Activated CD4-positive, alpha-beta memory T cell treated with anti-CD3 and anti-CD28 coated beads, Interleukin-2, amount 10 ng/mL, durations not matched to agents 7 days and 5 days (primary cell): ENCODE measurements at regions not wholly inside any gene's neighbourhood (a gene's known extent, or its start where the extent isn't known, plus 50 kb on each side); places are given as distances from the start of the nearest gene placed in this dataset.
"Not testable (repeated sequence)": the region's sequence is repeated elsewhere in the genome, so short reads cannot be mapped to it uniquely, and the experiment has no call there.

Experiments
- CTCF ChIA-PET: fragments of 350-600 bp; sonication (Branson Sonifier 250); formaldehyde crosslinking; loops from one replicate; lab custom pipeline; 2021; ENCODE audit warnings: antibody characterized with exemption, inconsistent platforms; lab: Charles Lee
- POLR2A ChIA-PET: fragments of 350-600 bp; sonication (Branson Sonifier 250); formaldehyde crosslinking; loops from one replicate; lab custom pipeline; 2021; ENCODE audit warnings: antibody characterized with exemption; lab: Charles Lee
- DNase-seq: peaks from one replicate; pipeline ENCODE4 v3.0.0-alpha.2; 2020
- H3K27ac Mint-ChIP-seq: one replicate; pipeline ENCODE4 v1.8.0; 2021; ENCODE audit warnings: mild to moderate bottlenecking, mixed read lengths
- H3K27me3 Mint-ChIP-seq: one replicate; pipeline ENCODE4 v1.8.0; 2021; ENCODE audit warnings: mixed read lengths
- H3K36me3 Mint-ChIP-seq: one replicate; pipeline ENCODE4 v1.8.0; 2021; ENCODE audit warnings: low read depth, mixed read lengths
- H3K4me1 Mint-ChIP-seq: one replicate; pipeline ENCODE4 v1.8.0; 2021; ENCODE audit warnings: mixed read lengths
- H3K4me3 Mint-ChIP-seq: one replicate; pipeline ENCODE4 v1.8.0; 2021; ENCODE audit warnings: mild to moderate bottlenecking, mixed read lengths
- H3K9me3 Mint-ChIP-seq: one replicate; pipeline ENCODE4 v1.8.0; 2021; ENCODE audit warnings: mixed read lengths

- H3K36me3 Mint-ChIP-seq, DNase-seq, H3K27ac Mint-ChIP-seq, CTCF ChIA-PET, H3K27me3 Mint-ChIP-seq, H3K4me1 Mint-ChIP-seq, H3K9me3 Mint-ChIP-seq, POLR2A ChIA-PET, H3K4me3 Mint-ChIP-seq: not testable (repeated sequence)
Measured at GRCh38 chr20:56782814-56783213, 153.7 kb downstream of the TFAP2C start.

DNA sequence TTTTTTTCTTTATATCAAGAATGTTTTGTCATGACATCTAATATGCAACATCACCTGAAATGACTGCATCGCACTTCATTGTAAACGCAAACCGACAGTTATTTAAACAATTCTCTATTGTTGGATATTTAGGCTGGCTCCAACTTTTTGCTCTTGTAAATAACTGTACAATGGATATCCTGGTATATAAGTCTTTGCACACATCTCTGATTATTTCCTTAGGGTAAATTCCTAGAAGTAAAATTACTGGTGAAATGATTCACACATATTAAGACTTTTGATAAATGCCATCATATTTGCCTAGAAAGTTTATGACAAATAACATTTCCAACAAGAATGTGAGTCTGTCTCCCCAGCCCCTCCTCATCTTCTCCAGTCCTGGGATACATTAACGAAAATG is 154.7 kb downstream of the TFAP2C start:
- CTCF ChIA-PET, result no interaction called here
- DNase-seq, result no peak
- Mint-ChIP-seq H3K36me3 (no peaks in the 10 kb centered on the region), H3K4me3 (no peak overlapping the region), H3K27me3 (peaks cover 2% of the 10 kb centered on the region), H3K27ac (no peak overlapping the region), H3K9me3 (no peaks in the 10 kb centered on the region), H3K4me1 (no peaks in the 10 kb centered on the region)
- POLR2A ChIA-PET, result no interaction called here

DNA sequence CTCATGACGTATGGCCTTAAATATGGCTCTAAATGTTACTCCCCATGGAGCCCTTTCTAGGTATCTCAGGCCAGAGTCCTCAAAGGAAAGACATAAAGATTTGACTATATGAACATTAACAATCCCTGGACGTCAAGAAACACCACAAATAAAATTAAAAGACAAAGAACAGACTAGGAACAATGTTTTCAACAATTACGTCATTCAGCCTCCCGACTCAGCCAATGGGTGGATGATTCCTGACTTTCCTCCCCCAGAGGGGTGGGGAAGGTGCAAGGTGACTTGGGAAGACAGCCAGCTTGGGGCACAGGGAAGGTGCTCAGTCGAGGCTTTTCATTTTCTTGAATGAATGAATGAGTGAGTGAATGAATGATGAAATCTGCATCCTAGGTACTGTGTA is 157.4 kb downstream of the TFAP2C start:
- no peak for DNase-seq
- ChIA-PET CTCF (no interaction called here), POLR2A (no interaction called here)
- Mint-ChIP-seq H3K36me3 (no peaks in the 10 kb centered on the region), H3K4me1 (no peaks in the 10 kb centered on the region), H3K9me3 (no peaks in the 10 kb centered on the region), H3K4me3 (no peak overlapping the region), H3K27ac (no peak overlapping the region), H3K27me3 (no peaks in the 10 kb centered on the region)

GRCh38 chr20:56788041-56788670 is 159.1 kb downstream of the TFAP2C start:
- DNase-seq, result no peak
- H3K9me3 Mint-ChIP-seq, result no peaks in the 10 kb centered on the region
- no peak overlapping the region for H3K4me3 Mint-ChIP-seq
- no peaks in the 10 kb centered on the region for H3K4me1 Mint-ChIP-seq
- H3K36me3 Mint-ChIP-seq, result no peaks in the 10 kb centered on the region
- ChIA-PET CTCF (no interaction called here), POLR2A (no interaction called here)
- no peak overlapping the region for H3K27ac Mint-ChIP-seq
- no peaks in the 10 kb centered on the region for H3K27me3 Mint-ChIP-seq

DNA sequence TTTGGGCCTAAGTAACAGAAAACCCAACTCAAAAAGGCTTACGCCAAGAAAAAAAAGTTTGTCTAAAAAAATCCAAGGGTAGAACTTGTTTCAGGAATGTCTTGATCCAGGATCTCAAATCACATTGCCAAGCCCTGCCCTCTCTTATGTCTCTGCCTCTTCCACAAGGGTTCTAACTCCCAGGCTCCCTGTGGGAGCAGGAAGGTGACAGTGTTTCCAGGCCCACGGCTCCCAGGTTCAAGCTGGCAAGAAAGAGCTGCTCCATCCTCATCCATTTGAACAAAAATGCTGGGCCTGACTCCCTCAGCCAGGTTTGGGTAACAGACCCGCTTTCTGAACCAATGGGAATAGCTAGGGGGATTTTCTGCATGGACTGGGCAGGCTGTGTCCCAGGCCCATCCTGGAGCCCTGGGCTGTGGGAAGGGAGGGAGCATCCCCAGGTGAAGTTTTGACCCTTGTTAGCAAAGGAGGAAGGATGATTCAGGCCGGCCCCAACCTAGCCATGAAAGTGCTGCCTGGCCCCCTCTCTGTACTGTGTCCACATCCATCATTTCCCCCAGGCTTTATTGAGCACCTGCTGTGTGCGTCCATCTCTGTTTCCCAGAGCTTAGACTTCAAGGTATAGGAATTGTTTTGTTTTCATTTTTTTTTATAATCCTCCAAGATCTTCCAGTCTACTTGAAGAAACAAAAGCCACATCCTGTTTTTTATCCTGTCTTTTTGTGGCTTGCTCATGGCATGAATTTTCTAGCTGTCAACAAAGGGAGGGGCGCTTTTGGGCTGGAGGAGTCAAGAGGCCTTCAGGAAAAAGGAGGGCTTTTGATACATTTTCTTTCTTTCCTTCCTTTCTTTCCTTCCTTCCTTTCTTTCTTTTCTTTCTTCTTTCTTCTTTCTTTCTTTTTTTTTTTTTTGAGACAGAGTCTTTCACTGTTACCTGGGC is 159.8 kb downstream of the TFAP2C start:
- no peaks in the 10 kb centered on the region for H3K36me3 Mint-ChIP-seq
- H3K4me1 Mint-ChIP-seq, result no peaks in the 10 kb centered on the region
- POLR2A ChIA-PET, result no interaction called here
- CTCF ChIA-PET, result no interaction called here
- no peaks in the 10 kb centered on the region for H3K27me3 Mint-ChIP-seq
- H3K9me3 Mint-ChIP-seq, result no peaks in the 10 kb centered on the region
- no peak overlapping the region for H3K4me3 Mint-ChIP-seq
- H3K27ac Mint-ChIP-seq, result no peak overlapping the region
- DNase-seq, result no peak

GRCh38 chr20:56793916-56794315 is 164.8 kb downstream of the TFAP2C start:
- no peaks in the 10 kb centered on the region for H3K9me3 Mint-ChIP-seq
- CTCF ChIA-PET, result no interaction called here
- H3K4me1 Mint-ChIP-seq, result no peaks in the 10 kb centered on the region

DNA sequence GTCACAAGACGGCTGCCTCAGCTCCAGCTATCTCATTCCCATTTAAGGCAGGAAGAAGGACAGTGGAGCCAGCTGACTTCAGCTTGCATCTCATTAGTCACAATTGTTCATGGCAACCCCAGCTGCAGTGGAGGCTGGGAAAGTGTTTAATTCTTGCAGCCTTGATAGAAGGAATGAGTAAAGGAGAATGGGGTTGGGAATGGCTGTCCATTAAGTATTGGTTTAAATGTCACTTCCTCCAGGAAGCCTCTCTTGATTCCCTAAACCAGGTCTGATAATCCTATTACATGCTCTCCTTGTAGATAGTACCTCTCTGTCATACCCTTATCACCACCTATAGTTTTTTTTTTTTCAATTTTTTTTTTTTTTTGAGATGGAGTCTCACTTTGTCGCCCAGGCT is 166.4 kb downstream of the TFAP2C start:
- Mint-ChIP-seq H3K4me1 (no peaks in the 10 kb centered on the region), H3K27me3 (no peaks in the 10 kb centered on the region), H3K27ac (no peak overlapping the region), H3K9me3 (no peaks in the 10 kb centered on the region), H3K36me3 (no peaks in the 10 kb centered on the region), H3K4me3 (no peak overlapping the region)
- CTCF ChIA-PET, result no interaction called here
- POLR2A ChIA-PET, result no interaction called here
- no peak for DNase-seq

More at GRCh38 chr20:56793916-56794315, 164.8 kb downstream of the TFAP2C start:
- no peak for DNase-seq
- Mint-ChIP-seq H3K4me3 (no peak overlapping the region), H3K36me3 (no peaks in the 10 kb centered on the region), H3K27me3 (no peaks in the 10 kb centered on the region), H3K27ac (no peak overlapping the region)
- POLR2A ChIA-PET, result no interaction called here

- no peaks in the 10 kb centered on the region for H3K27me3 Mint-ChIP-seq
- no peaks in the 10 kb centered on the region for H3K36me3 Mint-ChIP-seq
- H3K4me1 Mint-ChIP-seq, result no peaks in the 10 kb centered on the region
- CTCF ChIA-PET, result no interaction called here
- H3K9me3 Mint-ChIP-seq, result no peaks in the 10 kb centered on the region
- POLR2A ChIA-PET, result no interaction called here
- DNase-seq, result no peak
- H3K4me3 Mint-ChIP-seq, result no peak overlapping the region
- H3K27ac Mint-ChIP-seq, result no peak overlapping the region
Measured at GRCh38 chr20:56796345-56796744, 167.2 kb downstream of the TFAP2C start.

DNA sequence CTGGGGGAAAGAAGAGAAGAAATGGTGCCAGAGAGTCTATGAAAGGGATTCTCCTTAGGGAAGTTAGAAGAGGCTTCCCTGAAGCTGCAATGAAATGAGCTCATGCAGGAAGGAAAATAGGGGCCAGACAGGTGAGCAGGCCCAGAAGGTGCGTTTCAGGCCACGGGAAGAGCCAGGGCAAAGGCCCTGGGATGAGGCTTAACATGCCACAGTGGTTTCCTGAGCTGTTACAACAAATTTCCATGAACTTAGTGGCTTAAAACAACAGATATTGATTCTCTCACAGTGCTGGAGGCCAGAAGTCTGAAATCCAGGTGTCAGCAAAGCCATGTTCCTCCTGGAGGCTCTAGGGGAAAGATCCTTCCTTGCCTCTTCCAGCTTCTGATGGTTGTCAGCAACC is 167.9 kb downstream of the TFAP2C start:
- CTCF ChIA-PET, result no interaction called here
- H3K36me3 Mint-ChIP-seq, result no peaks in the 10 kb centered on the region
- no peak for DNase-seq

GRCh38 chr20:56798634-56799033 is 169.5 kb downstream of the TFAP2C start:
- Mint-ChIP-seq H3K27me3 (no peaks in the 10 kb centered on the region), H3K4me3 (no peak overlapping the region), H3K27ac (no peak overlapping the region), H3K9me3 (no peaks in the 10 kb centered on the region), H3K4me1 (no peaks in the 10 kb centered on the region), H3K36me3 (no peaks in the 10 kb centered on the region)
- no peak for DNase-seq
- ChIA-PET POLR2A (no interaction called here), CTCF (no interaction called here)

More for the DNA sequence above, 167.9 kb downstream of the TFAP2C start:
- Mint-ChIP-seq H3K27me3 (no peaks in the 10 kb centered on the region), H3K9me3 (no peaks in the 10 kb centered on the region), H3K4me1 (no peaks in the 10 kb centered on the region), H3K4me3 (no peak overlapping the region), H3K27ac (no peak overlapping the region)
- POLR2A ChIA-PET, result no interaction called here

GRCh38 chr20:56799187-56799586 is 170.1 kb downstream of the TFAP2C start:
- Mint-ChIP-seq H3K9me3 (no peaks in the 10 kb centered on the region), H3K4me1 (no peaks in the 10 kb centered on the region), H3K27me3 (no peaks in the 10 kb centered on the region), H3K36me3 (no peaks in the 10 kb centered on the region), H3K4me3 (no peak overlapping the region), H3K27ac (no peak overlapping the region)
- POLR2A ChIA-PET, result no interaction called here
- CTCF ChIA-PET, result no interaction called here
- DNase-seq, result no peak

- H3K4me3 Mint-ChIP-seq, result no peak overlapping the region
- H3K27ac Mint-ChIP-seq, result no peak overlapping the region
- H3K36me3 Mint-ChIP-seq, result no peaks in the 10 kb centered on the region
- no peaks in the 10 kb centered on the region for H3K4me1 Mint-ChIP-seq
- ChIA-PET CTCF (no interaction called here), POLR2A (no interaction called here)
- DNase-seq, result no peak
- H3K27me3 Mint-ChIP-seq, result no peaks in the 10 kb centered on the region
- H3K9me3 Mint-ChIP-seq, result no peaks in the 10 kb centered on the region
Measured at GRCh38 chr20:56800088-56800487, 171.0 kb downstream of the TFAP2C start.

- Mint-ChIP-seq H3K9me3 (no peaks in the 10 kb centered on the region), H3K27me3 (no peaks in the 10 kb centered on the region)
Measured at GRCh38 chr20:56801971-56802755, 173.1 kb downstream of the TFAP2C start.

More at GRCh38 chr20:56801971-56802755, 173.1 kb downstream of the TFAP2C start:
- Mint-ChIP-seq H3K4me1 (no peaks in the 10 kb centered on the region), H3K27ac (no peak overlapping the region), H3K36me3 (no peaks in the 10 kb centered on the region), H3K4me3 (no peak overlapping the region)
- no peak for DNase-seq
- ChIA-PET POLR2A (no interaction called here), CTCF (no interaction called here)
